ENCODE measurements at regions not wholly inside any gene's neighbourhood (a gene's known extent, or its start where the extent isn't known, plus 50 kb on each side); places are given as distances from the start of the nearest gene placed in this dataset.

DNA sequence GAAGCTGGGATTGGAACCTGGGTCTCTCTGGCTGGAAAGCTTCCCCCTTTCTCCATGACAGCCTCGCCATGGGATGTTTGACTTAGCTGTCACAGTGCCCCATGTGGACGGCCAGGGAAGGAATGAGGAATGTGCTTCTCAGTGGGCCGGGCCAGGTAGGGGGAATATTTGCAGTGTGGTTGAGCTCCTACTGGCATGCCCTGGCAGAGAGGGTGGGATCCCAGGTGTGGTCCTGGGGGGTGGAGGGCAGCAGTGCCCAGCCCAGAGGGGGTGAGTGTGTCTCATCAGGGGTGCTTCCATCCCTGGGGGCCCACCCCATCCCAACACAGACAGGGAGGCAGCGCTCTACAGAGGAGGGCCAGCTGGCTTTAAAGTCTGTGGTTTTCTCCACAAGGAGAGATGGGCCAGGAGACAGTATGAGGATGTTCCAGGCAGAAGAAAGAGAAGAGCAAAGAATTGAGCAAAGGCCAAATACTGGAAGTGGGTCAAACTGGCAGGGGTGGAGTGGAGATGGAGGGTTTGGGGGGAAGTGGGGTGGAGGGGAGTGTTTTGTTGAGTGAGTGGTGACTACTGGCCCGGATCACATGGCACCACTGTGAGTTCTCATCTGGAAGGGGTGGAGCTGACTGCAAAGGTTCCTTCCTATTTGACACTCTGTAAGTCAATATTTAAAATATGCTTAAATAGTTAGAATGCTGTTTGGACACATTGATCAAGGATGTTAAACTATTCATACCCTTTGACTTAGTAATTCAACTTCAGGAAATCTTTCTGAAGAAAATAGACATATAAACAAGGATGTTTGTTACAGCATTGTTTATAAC lies 94.0 kb downstream of the MYCN start:
- no peak overlapping the region for H3K9ac ChIP-seq (ENCODE audit: low read depth in 1 of 2, low read length in 2 of 2)
- no peaks in the 10 kb centered on the region for H3K4me1 ChIP-seq (ENCODE audit: control insufficient read depth in 4 of 4, insufficient read depth in 4 of 4, low read length in 3 of 4)
- no peak overlapping the region for H3K27ac ChIP-seq (ENCODE audit: low read depth in 1 of 2, low read length in 2 of 2)
- 66% methylated on average over 5 of the region's 5 CpGs for WGBS
- no peaks in the 10 kb centered on the region for H3K9me3 ChIP-seq (ENCODE audit: control insufficient read depth in 4 of 4, low read length in 3 of 4)
- no peak overlapping the region for H3K4me3 ChIP-seq (ENCODE audit: low read depth in 1 of 3, low read length in 3 of 3)
- no peaks in the 10 kb centered on the region for H3K36me3 ChIP-seq (ENCODE audit: control insufficient read depth in 4 of 4, insufficient read depth in 3 of 4, low read depth in 1 of 4, low read length in 3 of 4)
- no peak for DNase-seq (ENCODE audit: low spot score)
- peak in 1 of 2 donors; percentile 50 for TF ChIP-seq RAD21 (IDR thresholded peaks at IDR 0.05)
- TF ChIP-seq JUND (IDR thresholded peaks at IDR 0.05): no peak
- no peaks in the 10 kb centered on the region for H3K27me3 ChIP-seq (ENCODE audit: control insufficient read depth in 4 of 4, insufficient read depth in 4 of 4, low read length in 3 of 4)

DNA sequence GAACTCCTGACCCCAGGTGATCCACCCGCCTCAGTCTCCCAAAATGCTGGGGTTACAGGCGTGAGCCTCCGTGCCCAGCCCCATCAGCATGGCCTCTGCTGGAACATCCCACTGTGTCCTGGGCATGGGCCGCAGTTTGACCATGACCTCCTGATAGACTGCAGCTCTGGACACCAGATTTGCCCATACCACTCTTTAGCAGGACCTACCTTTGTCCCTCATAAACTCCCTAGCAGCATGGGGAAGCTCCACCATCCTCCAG lies 92.6 kb downstream of the MYCN start:
- TF ChIP-seq HNF4A (conservative IDR thresholded peaks at IDR 0.05): no peak
- TF ChIP-seq JUND (IDR thresholded peaks at IDR 0.05): no peak
- TF ChIP-seq, protein P1, sequence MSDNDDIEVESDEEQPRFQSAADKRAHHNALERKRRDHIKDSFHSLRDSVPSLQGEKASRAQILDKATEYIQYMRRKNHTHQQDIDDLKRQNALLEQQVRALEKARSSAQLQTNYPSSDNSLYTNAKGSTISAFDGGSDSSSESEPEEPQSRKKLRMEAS (IDR thresholded peaks at IDR 0.05): no peak
- TF ChIP-seq TAF1 (conservative IDR thresholded peaks at IDR 0.05): no peak
- TF ChIP-seq FOXA1 (IDR thresholded peaks at IDR 0.05): no peak
- TF ChIP-seq RAD21 (IDR thresholded peaks at IDR 0.05): no peak
- TF ChIP-seq RXRA (IDR thresholded peaks at IDR 0.05): no peak
- TF ChIP-seq EGR1 (IDR thresholded peaks at IDR 0.05; ENCODE audit: low read depth in 2 of 2): no peak
- no peak for TF ChIP-seq YY1 (IDR thresholded peaks at IDR 0.05)
- TF ChIP-seq GABPA (IDR thresholded peaks at IDR 0.05 in 1 of 2, conservative IDR thresholded peaks at IDR 0.05 in 1 of 2): no peak
- no peak for TF ChIP-seq NR2F2 (IDR thresholded peaks at IDR 0.05)
- TF ChIP-seq, protein P2, sequence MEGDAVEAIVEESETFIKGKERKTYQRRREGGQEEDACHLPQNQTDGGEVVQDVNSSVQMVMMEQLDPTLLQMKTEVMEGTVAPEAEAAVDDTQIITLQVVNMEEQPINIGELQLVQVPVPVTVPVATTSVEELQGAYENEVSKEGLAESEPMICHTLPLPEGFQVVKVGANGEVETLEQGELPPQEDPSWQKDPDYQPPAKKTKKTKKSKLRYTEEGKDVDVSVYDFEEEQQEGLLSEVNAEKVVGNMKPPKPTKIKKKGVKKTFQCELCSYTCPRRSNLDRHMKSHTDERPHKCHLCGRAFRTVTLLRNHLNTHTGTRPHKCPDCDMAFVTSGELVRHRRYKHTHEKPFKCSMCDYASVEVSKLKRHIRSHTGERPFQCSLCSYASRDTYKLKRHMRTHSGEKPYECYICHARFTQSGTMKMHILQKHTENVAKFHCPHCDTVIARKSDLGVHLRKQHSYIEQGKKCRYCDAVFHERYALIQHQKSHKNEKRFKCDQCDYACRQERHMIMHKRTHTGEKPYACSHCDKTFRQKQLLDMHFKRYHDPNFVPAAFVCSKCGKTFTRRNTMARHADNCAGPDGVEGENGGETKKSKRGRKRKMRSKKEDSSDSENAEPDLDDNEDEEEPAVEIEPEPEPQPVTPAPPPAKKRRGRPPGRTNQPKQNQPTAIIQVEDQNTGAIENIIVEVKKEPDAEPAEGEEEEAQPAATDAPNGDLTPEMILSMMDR (IDR thresholded peaks at IDR 0.05; ENCODE audit: low read depth, low read length, missing input control): no peak
- no peak for TF ChIP-seq FOXA2 (IDR thresholded peaks at IDR 0.05)
- TF ChIP-seq REST (IDR thresholded peaks at IDR 0.05): no peak
- no peak for TF ChIP-seq ZBTB33 (IDR thresholded peaks at IDR 0.05)
- no peak for TF ChIP-seq ATF3 (IDR thresholded peaks at IDR 0.05)
- TF ChIP-seq HNF4G (IDR thresholded peaks at IDR 0.05): no peak
- TF ChIP-seq SP1 (IDR thresholded peaks at IDR 0.05): no peak
- no peaks in the 10 kb centered on the region for H3K9me3 ChIP-seq (ENCODE audit: control insufficient read depth in 4 of 4, low read length in 3 of 4)
- no peak overlapping the region for H3K9ac ChIP-seq (ENCODE audit: low read depth in 1 of 2, low read length in 2 of 2)
- no peaks in the 10 kb centered on the region for H3K4me1 ChIP-seq (ENCODE audit: control insufficient read depth in 4 of 4, insufficient read depth in 4 of 4, low read length in 3 of 4)
- DNase-seq (ENCODE audit: low spot score): no peak
- no peaks in the 10 kb centered on the region for H3K27me3 ChIP-seq (ENCODE audit: control insufficient read depth in 4 of 4, insufficient read depth in 4 of 4, low read length in 3 of 4)
- H3K4me3 ChIP-seq (ENCODE audit: low read depth in 1 of 3, low read length in 3 of 3): no peak overlapping the region
- WGBS: 91% methylated on average over 4 of the region's 4 CpGs
- no peaks in the 10 kb centered on the region for H3K36me3 ChIP-seq (ENCODE audit: control insufficient read depth in 4 of 4, insufficient read depth in 3 of 4, low read depth in 1 of 4, low read length in 3 of 4)
- H3K27ac ChIP-seq (ENCODE audit: low read depth in 1 of 2, low read length in 2 of 2): no peak overlapping the region
